NCI-H510A (cell line): ENCODE measurements at regions not wholly inside any gene's neighbourhood (a gene's known extent, or its start where the extent isn't known, plus 50 kb on each side); places are given as distances from the start of the nearest gene placed in this dataset.
"Not testable (repeated sequence)": the region's sequence is repeated elsewhere in the genome, so short reads cannot be mapped to it uniquely, and the experiment has no call there.

Experiments used
- DNase-seq: peaks from one replicate; lab custom pipeline; 2025; lab: John Stamatoyannopoulos, UW

GRCh38 chr4:117922311-117922710 is 112.0 kb upstream of the NDST3 start:
- peak; percentile 0 for DNase-seq

GRCh38 chr4:117927823-117928222 is 106.5 kb upstream of the NDST3 start:
- not testable (repeated sequence) for DNase-seq

GRCh38 chr4:117941611-117942010 is 92.7 kb upstream of the NDST3 start:
- DNase-seq, result no peak

- DNase-seq, result no peak
These were observed 84.7 kb upstream of the NDST3 start for GRCh38 chr4:117949621-117950020.

GRCh38 chr4:117957571-117957970 is 76.7 kb upstream of the NDST3 start:
- no peak for DNase-seq

- no peak for DNase-seq
These were observed 68.7 kb upstream of the NDST3 start for GRCh38 chr4:117965622-117966021.

GRCh38 chr4:117968606-117969005 is 65.7 kb upstream of the NDST3 start:
- no peak for DNase-seq

- DNase-seq, result no peak
These were observed 62.9 kb upstream of the NDST3 start for GRCh38 chr4:117971403-117971802.

GRCh38 chr4:117983541-117984365 is 50.5 kb upstream of the NDST3 start:
- DNase-seq, result no peak

GRCh38 chr4:117984366-117984680 is 50.0 kb upstream of the NDST3 start:
- DNase-seq, result no peak
